HG02571 (cell line): ENCODE measurements at regions not wholly inside any gene's neighbourhood (a gene's known extent, or its start where the extent isn't known, plus 50 kb on each side); places are given as distances from the start of the nearest gene placed in this dataset.
"Not testable (repeated sequence)": the region's sequence is repeated elsewhere in the genome, so short reads cannot be mapped to it uniquely, and the experiment has no call there.

ENCODE experiments used
- ATAC-seq: cut with Tn5 transposase; IDR thresholded peaks from one replicate; pipeline ENCODE4 v1.9.1; 2021; ENCODE audit warnings: mild to moderate bottlenecking, moderate library complexity; ENCODE audit not compliant: unreplicated experiment

DNA sequence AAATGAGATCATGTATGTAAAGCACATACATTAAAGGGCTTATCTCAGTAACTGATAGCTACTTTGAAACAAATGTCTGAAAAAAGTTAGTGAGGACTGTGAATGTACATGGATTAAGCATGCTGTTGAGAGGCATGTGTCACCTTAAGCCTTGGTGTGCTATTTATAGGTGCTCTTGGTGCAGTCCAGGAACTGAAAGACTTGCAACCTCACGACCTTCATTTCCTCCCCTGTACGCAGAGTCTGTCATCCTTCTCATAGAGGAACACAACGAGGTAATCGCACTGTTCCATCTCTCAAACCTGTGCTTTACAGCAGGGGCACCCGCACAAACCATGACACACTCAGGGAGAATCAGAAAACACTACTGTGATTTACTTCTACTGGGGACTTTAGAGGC is 65.6 kb downstream of the UFM1 start:
- peak; percentile 99 for ATAC-seq

DNA sequence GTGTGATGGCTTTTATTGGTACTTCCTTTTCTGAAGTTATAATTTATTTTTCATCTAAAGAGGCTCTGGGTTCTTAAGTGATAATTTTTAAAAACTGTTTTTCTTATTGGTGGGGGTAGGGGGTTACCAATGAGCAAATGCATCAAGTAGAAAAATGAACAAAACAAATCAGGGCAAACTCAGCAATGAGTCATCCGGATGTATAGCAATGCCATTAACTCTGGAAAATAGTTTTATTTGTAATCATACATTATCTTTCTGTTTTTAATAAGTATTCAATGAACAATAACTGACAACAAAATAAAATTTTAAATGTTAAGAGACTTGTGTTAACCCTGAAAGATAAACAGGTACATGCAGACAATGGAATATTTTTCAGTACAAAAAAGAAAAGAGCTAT is 67.6 kb downstream of the UFM1 start:
- ATAC-seq, result no peak

DNA sequence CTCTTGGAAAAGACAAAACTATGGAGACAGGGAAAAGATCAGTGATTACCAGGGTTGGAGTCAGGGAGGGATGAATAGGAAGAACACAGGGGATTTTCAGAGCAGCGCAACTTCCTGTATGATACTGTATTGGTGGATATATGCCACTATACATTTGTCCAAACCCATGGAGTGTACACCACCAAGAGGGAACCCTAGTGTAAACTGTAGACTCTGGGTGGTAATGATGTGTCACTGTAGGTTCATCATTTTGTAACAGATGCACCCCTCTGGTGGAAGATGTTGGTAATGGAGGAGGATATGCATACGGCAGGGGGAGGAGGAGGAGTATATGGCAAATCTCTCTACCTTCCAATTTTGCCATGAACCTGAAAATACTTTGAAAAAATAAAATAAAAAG is 68.1 kb downstream of the UFM1 start:
- peak; percentile 40 for ATAC-seq

DNA sequence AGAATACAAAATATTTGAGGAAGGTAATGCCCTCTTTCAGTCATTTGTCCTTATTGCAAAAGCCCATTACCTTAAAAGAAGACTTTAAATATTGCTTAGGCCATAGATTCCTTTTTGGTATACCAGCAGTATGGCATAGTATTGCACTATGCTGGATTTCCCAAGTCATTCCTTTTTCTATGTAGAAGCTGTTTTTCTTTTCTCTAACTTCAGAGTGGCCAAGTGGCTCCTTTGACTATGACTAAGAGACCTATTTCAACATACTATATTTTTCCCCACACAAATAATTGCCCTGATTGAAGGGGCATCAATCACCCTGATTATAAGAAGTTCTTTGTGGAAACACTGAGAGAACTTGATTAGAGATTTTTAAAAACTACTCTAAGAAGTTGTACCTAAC is 68.6 kb downstream of the UFM1 start:
- no peak for ATAC-seq

DNA sequence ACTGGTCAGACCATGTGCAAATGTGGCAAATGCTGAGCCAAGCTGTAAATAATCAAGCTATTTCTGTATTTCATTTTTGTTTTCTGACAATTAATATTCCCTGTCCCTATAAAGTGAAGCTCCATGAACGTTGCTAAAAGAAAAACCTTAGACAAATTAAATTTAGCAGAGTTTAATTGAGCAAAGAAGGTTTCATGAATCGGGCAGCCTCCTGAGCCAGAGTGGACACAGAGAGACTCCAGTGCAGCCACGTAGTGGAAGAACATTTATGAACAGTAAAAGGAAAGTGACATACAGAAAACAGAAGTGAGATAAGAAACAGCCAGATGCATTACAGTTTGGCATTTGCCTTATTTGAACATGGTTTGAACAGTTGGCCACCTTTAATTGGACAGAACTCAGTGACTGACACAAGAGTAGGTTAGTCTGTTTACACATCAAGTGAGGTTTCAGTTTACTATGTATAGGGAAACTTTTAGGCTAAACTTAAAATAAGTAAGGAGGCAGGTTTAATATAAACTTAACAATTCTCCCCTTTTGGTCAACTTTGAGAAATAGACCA is 69.7 kb downstream of the UFM1 start:
- ATAC-seq, result no peak

DNA sequence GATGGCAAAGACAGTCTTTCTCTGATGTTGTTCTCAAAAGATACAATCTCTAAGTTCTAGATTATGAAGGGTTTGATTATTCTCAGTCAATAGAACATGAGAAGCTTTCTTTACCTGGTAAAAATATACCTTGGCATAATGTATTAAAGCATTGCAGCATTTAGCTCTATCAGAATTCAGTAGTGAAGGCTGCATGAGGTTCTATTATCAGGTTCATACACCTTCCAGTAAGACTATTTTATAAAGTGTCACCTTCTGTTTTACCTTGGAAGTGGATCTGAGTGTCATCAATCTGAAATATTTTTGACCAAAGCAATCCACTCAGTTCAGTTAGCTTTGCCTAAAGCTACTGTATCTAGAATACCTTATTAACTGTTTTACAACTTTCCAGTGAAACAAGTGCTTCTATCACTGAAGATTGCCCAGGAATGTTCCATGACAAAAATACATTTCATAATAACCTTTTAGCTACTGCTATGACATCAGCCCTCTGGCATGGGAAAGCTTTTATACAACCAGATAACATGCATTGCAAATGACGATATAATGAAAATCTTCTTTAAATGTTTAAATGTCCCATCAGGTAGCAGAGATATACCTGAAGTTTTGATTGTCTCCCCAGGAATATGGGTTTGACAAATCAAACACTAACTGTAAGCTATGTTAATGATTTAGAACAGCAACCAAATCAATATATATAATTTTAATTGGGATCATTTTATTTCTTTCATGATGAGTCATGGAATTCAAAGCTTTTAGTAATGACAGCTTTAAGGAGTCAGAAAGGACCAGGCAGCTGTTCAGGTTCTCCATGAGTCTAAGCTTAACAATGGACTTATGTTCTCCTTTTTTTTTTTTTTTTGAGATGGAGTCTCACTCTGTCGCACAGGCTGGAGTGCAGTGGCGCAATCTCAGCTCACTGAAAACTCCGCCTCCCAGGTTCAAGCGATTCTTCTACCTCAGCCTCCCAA is 72.2 kb downstream of the UFM1 start:
- ATAC-seq, result no peak

DNA sequence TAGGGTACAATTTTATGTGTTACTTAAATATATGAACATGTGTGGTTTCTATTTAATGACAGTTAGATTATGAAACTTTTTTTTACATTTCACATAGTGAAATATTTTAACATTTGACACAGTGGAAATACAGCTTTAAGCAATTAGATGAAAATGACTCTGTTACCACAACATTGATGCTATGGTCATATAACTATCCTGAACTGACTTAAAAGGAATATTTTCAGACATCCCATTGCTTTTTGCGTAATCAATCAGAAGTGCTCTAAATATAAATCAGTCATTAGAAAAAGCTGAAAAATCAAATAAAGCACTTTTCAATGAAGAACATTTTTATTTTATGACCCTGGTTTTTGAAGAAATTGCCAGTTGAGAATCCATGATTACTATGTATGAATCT is 80.3 kb downstream of the UFM1 start:
- no peak for ATAC-seq

DNA sequence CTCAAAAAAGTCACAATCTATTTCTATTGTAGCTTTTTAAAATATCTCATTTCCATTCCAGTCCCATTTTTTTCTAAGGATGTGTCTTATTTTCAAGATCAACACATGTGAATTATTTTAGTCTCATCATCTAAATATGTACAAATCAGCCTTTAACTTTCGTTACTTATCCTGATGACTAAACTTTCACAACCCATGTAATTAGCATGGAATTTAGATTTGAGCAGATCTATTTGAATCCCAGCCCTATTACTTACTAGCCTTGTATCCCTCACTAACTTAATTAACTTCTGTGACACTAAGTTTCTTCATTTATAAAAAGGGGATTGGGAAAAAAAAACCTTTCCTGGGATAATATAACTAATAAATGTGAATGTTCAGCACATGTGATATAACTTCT is 81.1 kb downstream of the UFM1 start:
- no peak for ATAC-seq

DNA sequence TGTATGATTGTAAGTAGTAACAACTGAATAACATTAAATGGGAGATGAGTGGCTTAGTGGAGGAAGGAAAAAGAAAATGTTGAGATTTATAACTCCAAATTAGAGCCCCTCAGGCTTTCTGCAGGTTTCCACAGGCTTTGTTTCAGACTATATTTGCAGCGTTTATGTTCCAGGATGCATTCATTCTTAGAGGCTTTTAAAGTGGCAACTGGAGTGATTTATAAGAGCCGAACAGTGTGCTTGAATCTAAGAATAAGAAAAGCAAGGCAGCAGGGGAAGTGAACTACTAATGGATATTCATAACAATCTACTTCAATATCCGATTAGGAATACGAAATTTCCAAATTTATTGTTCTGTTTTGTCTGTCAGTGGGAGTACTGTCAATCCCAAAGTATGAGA is 91.0 kb downstream of the UFM1 start:
- ATAC-seq, result no peak

DNA sequence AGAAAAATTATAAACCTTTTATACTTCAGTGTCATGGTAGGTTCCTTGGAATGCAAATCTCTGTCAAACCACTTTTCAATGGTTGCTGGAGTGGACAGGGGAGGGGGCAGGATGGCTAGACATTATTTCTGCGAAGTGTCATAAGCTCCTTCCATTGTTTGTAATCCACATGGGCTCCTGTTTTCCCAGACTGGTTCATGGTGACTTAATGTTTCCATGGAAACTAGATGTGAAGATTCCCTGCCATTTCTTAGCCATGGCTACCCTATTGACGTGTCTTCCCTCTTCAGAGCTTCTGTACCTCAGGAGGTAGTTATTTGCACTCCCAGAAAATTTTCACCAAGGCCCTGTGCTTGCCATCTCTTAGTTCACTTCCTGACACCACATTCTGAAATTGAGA is 95.3 kb downstream of the UFM1 start:
- no peak for ATAC-seq

DNA sequence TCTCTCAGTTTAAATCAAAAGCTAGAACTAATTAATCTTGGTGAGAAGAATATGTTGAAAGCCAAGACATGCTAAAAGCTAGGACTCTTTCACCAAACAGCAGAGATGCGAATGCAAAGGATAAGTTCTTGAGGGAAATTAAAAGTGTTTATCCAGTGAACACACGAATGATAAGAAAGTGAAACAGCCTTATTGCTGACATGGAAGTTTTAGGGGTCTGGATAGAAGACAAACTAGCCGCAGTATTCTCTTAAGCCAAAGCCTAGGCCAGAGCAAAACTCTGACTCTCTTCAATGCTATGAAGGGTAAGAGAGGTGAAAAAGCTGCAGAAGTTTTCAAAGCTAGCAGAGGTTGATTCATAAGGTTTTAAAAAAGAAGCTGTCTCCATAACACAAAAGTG is 103.0 kb downstream of the UFM1 start:
- ATAC-seq, result no peak

DNA sequence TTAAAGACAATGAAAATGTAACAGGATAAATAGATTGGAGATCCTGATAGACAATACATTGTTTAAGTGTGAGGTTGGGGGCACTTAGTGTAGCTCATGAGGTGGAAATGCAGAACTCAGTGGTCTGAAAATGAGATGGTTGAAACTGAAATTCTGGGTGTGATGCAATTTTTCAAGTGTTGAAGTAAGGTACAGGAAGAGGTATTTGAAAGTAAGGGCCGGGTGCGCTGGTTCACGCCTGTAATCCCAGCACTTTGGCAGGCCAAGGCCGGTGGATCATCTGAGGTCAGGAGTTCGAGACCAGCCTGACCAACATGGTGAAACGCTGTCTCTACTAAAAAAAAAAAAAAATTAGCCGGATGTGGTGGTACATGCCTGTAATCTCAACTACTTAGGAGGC is 113.0 kb downstream of the UFM1 start:
- ATAC-seq, result no peak

DNA sequence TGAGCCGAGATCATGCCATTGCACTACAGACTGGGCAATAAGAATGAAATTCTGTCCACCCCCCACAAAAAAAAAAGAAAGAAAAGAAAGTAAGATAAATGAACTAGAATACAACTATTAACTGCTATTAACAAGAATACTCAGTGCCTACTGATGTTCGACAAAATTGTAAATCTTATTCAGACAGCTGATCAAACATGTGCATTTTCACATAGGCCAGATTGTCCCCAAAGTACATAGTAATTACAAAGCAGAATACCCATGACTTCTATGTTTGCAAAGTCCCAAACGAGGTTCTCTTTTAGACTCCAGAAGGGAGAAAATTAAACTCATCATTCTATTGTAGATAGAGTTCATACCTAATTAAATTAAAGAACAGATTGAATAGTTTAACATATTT is 113.4 kb downstream of the UFM1 start:
- no peak for ATAC-seq

DNA sequence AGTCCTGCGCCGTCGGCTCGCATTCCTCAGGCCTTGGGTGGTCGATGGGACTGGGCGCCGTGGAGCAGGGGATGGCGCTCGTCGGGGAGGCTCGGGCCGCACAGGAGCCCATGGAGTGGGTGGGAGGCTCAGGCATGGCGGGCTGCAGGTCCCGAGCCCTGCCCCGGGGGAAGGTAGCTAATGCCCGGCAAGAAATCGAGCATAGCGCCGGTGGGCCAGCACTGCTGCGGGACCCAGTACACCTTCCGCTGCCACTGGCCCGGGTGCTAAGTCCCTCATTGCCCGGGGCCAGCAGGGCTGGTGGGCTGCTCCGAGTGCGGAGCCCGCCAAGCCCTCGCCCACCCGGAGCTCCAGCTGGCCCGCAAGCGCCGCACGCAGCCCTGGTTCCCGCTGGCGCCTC is 122.8 kb downstream of the UFM1 start:
- not testable (repeated sequence) for ATAC-seq

DNA sequence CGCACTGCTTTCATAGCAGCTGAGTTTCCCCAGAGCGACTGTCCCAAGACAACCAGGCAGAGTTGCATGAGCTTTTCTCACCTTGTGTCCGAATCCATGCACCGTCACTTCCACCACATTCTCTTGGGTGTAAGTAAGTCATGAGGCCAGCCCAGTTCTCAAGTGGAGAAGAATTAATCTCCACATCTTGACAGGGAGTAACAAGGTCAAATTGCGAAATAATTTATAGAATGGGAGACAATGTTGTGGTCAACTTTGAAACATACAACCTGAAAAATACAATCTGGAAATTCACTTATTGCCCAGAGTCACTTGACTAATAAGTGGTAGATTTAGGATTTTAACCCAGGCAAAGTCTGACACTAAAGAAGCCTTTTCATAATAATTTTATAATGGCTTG is 123.7 kb downstream of the UFM1 start:
- ATAC-seq, result no peak

DNA sequence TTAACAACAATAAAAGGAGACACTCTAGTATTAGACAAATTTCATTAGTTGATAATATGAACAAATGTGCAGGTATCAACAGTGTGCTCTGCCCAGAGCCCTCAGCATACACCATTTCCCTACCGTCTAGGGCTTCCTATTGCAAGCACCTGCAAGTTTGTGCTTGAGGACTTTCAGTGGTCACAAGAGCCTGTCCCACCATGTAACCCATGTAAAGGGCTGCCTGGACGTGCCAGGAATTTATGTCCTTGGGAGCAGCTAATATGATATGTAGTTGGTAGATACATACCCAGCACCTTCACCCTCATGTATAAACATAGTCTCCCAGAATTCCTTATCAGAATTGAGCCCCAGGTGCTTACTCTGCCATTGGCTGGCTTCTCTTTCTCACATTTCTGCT is 128.0 kb downstream of the UFM1 start:
- ATAC-seq, result no peak

DNA sequence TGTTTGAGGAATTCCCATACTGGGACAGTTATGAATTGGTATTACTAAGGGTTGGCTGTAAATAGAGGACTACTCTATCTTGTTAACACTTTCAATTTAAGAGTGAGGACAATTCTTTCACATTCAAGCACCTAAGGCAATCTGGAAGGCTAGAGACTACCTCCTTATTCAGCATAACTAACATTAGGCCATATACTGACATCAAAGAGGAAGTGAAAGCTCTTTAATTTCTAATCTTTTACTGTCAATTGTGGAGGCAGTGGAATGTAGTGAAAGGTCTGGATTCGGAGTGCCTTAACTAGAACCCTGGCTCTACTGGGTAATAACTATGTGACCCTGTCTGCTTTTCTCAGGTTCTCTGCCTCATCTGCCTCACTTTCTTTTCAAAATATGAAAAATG is 134.0 kb downstream of the UFM1 start:
- no peak for ATAC-seq

DNA sequence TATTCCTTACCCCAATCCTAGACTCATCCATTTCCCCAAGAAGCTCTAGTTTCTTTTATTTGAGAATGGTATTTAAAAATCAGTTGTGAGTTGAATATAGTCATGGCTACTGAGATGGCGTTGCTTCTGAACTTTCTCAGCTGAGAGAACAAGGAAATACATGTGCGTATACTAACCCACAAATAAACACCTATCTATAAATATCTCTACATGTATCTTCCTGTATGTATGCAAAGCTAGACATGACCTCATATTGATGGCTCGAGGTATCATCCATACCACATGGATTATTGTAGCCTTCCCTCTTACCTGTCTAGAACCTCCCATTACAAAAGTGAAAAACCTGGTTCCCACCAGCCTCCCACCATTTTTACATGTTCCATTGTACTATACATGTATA is 141.0 kb downstream of the UFM1 start:
- ATAC-seq, result no peak

DNA sequence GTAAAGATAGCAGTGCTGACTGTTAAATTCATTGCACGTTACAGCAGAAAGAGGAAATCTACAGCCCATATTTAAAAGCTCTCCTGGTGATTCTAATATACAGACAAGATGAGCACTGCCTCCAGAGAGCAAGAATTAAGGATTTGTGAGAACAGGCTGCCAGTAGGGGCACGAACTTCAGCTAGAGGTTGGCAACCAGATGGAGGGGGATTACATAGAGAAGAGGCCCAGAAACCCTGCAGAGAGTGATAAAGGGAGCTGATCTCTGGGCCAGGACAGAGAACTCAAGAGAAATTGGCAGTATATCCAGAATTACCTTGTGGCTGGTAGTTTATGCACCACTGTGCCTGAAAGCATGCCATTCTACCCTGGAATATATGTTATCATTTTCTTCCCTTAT is 144.8 kb downstream of the UFM1 start:
- ATAC-seq, result no peak

DNA sequence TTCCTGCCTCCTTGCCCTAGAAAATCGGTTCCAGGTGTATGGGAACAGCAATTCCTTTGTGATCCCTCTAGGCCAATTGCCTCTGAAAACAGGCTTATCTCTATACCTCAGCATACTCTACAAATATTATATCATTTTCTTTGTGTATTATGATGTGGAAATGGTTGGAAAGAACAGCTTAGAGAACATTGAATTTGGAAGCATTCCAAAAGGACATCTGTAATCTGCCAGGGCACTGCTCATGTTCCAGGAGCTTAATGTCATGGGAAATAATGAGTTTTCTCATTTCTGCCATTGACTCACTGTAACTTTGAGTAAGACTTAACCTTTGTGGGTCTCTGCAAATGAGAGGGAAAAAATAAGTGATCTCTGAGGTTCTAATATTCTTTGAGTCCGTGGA is 147.3 kb downstream of the UFM1 start:
- no peak for ATAC-seq

DNA sequence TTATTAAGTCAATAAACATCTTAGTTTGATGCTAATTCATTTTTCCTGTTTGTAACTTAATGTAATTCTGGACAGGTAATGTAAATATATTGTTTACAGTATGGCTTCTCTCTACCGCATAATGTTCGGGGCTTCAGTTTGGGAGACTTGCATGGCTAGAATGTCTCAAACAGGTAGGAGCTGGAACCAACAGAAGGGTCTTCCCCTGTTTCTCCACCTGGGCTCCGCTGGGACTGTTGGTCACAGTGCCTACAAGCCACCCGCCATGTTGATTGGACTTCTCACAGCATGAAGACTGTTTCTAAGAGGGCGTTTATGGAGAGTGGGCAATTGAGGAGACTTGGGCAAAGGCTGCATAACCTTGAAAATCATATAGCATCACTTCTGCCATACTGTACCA is 148.6 kb downstream of the UFM1 start:
- no peak for ATAC-seq

DNA sequence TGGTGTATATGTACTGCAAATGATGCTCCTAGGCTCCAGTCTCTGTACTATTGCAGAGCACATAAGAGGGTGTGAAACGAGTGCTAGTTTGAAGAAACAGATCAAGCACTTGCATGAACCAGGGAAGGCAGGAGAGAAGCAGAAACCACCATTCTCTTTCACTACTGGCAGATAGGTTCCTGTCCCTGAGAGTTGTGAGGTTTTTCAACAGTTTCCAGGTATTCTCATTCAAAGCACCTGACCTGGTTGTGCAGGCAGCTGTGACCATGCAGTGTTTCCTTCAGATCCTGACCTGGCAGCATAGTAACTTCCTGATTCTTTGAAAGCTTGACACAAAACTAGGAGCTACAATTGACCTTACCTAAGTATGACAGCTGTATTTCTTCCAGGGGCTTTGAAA is 164.9 kb downstream of the UFM1 start:
- no peak for ATAC-seq

DNA sequence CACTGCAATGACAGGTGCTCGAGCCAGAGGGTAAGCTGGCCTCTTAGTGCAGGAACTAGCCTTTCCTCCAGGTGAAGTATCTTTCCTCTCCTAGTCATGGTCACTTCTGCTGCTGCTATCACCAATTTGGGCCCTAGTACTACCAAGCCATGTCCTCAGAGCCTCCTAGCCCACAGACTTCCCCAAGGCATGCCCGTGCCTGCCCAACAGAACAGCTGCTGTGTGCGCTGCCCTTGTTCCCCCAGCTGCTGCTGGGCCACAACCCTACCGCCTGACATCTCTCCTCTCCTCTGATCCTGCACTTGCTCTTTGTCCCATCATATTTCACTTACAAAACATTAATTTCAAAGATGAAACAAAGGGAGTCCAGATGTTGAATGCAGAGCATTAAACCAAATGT is 168.5 kb upstream of the FREM2 start:
- no peak for ATAC-seq
